ENCODE measurements at regions not wholly inside any gene's neighbourhood (a gene's known extent, or its start where the extent isn't known, plus 50 kb on each side); places are given as distances from the start of the nearest gene placed in this dataset.

GRCh38 chr11:27754035-27755017 lies 54.1 kb upstream of the BDNF start:
- Histone ChIP-seq H3K27me3 (ENCODE audit: control insufficient read depth in 4 of 4, insufficient read depth in 4 of 4, low read length in 3 of 4) (peaks cover 0 to 5% (median 0%) of the 10 kb centered on the region in 4 donors), H3K4me3 (ENCODE audit: low read depth in 1 of 3, low read length in 3 of 3) (no peak overlapping the region), H3K9ac (ENCODE audit: low read depth in 1 of 2, low read length in 2 of 2) (no peak overlapping the region), H3K9me3 (ENCODE audit: control insufficient read depth in 4 of 4, low read length in 3 of 4) (no peaks in the 10 kb centered on the region), H3K27ac (ENCODE audit: low read depth in 1 of 2, low read length in 2 of 2) (no peak overlapping the region), H3K4me1 (ENCODE audit: control insufficient read depth in 4 of 4, insufficient read depth in 4 of 4, low read length in 3 of 4) (no peaks in the 10 kb centered on the region), H3K36me3 (ENCODE audit: control insufficient read depth in 4 of 4, insufficient read depth in 3 of 4, low read depth in 1 of 4, low read length in 3 of 4) (no peaks in the 10 kb centered on the region)
- no peak for TF ChIP-seq HNF4G (IDR thresholded peaks at IDR 0.05)
- TF ChIP-seq FOXA1 (IDR thresholded peaks at IDR 0.05) = no peak
- no peak for TF ChIP-seq ATF3 (IDR thresholded peaks at IDR 0.05)
- TF ChIP-seq, protein P1, sequence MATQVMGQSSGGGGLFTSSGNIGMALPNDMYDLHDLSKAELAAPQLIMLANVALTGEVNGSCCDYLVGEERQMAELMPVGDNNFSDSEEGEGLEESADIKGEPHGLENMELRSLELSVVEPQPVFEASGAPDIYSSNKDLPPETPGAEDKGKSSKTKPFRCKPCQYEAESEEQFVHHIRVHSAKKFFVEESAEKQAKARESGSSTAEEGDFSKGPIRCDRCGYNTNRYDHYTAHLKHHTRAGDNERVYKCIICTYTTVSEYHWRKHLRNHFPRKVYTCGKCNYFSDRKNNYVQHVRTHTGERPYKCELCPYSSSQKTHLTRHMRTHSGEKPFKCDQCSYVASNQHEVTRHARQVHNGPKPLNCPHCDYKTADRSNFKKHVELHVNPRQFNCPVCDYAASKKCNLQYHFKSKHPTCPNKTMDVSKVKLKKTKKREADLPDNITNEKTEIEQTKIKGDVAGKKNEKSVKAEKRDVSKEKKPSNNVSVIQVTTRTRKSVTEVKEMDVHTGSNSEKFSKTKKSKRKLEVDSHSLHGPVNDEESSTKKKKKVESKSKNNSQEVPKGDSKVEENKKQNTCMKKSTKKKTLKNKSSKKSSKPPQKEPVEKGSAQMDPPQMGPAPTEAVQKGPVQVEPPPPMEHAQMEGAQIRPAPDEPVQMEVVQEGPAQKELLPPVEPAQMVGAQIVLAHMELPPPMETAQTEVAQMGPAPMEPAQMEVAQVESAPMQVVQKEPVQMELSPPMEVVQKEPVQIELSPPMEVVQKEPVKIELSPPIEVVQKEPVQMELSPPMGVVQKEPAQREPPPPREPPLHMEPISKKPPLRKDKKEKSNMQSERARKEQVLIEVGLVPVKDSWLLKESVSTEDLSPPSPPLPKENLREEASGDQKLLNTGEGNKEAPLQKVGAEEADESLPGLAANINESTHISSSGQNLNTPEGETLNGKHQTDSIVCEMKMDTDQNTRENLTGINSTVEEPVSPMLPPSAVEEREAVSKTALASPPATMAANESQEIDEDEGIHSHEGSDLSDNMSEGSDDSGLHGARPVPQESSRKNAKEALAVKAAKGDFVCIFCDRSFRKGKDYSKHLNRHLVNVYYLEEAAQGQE (IDR thresholded peaks at IDR 0.05) = no peak
- TF ChIP-seq TAF1 (conservative IDR thresholded peaks at IDR 0.05) = no peak
- TF ChIP-seq, protein P2, sequence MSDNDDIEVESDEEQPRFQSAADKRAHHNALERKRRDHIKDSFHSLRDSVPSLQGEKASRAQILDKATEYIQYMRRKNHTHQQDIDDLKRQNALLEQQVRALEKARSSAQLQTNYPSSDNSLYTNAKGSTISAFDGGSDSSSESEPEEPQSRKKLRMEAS (IDR thresholded peaks at IDR 0.05) = no peak
- no peak for TF ChIP-seq HNF4A (conservative IDR thresholded peaks at IDR 0.05)
- DNase-seq (ENCODE audit: low spot score) = no peak
- WGBS = 62% methylated on average over 13 of the region's 13 CpGs

All from liver (tissue), 7 donors.